Epithelial cell of prostate (primary cell): ENCODE measurements at regions not wholly inside any gene's neighbourhood (a gene's known extent, or its start where the extent isn't known, plus 50 kb on each side); places are given as distances from the start of the nearest gene placed in this dataset.
A peak's percentile ranks its signal among the peaks of the same experiment; 100 is the strongest.
"Not testable (repeated sequence)": the region's sequence is repeated elsewhere in the genome, so short reads cannot be mapped to it uniquely, and the experiment has no call there.

ENCODE experiments used
- DNase-seq: peaks from one replicate; pipeline ENCODE4 v3.0.0-alpha.2; 2011; ENCODE audit warnings: low read depth, low spot score
- H3K27ac ChIP-seq: fragments of 450-650 bp; 2 replicates; pipeline ENCODE4 v1.5.1; 2017; ENCODE audit warnings: mild to moderate bottlenecking

GRCh38 chr18:73409242-73409641 is 541.5 kb upstream of the NETO1 start:
- H3K27ac ChIP-seq: no peak overlapping the region
- no peak for DNase-seq

- DNase-seq: no peak
- H3K27ac ChIP-seq: no peak overlapping the region
Measured at GRCh38 chr18:73408469-73408868, 540.7 kb upstream of the NETO1 start.

- peak overlapping the region; percentile 6 for H3K27ac ChIP-seq
- no peak for DNase-seq
Measured at GRCh38 chr18:73407506-73407905, 539.7 kb upstream of the NETO1 start.

GRCh38 chr18:73384246-73384645 is 516.5 kb upstream of the NETO1 start:
- H3K27ac ChIP-seq: no peak overlapping the region
- no peak for DNase-seq

GRCh38 chr18:73381699-73382036 is 513.9 kb upstream of the NETO1 start:
- H3K27ac ChIP-seq: peak overlapping the region; percentile 57

GRCh38 chr18:73381016-73381698 is 513.4 kb upstream of the NETO1 start:
- DNase-seq: no peak

More at GRCh38 chr18:73381699-73382036, 513.9 kb upstream of the NETO1 start:
- no peak for DNase-seq

GRCh38 chr18:73366713-73367112 is 498.9 kb upstream of the NETO1 start:
- H3K27ac ChIP-seq: no peak overlapping the region
- DNase-seq: no peak

More at GRCh38 chr18:73381016-73381698, 513.4 kb upstream of the NETO1 start:
- H3K27ac ChIP-seq: peak overlapping the region; percentile 57

- no peak overlapping the region for H3K27ac ChIP-seq
- no peak for DNase-seq
Measured at GRCh38 chr18:73365018-73365417, 497.2 kb upstream of the NETO1 start.

GRCh38 chr18:73355121-73355520 is 487.3 kb upstream of the NETO1 start:
- DNase-seq: no peak
- H3K27ac ChIP-seq: no peak overlapping the region

- no peak for DNase-seq
- no peak overlapping the region for H3K27ac ChIP-seq
Measured at GRCh38 chr18:73352546-73352945, 484.8 kb upstream of the NETO1 start.

GRCh38 chr18:73340135-73340977 is 472.6 kb upstream of the NETO1 start:
- no peak for DNase-seq
- H3K27ac ChIP-seq: no peak overlapping the region

- no peak overlapping the region for H3K27ac ChIP-seq
- no peak for DNase-seq
Measured at GRCh38 chr18:73331212-73331772, 463.5 kb upstream of the NETO1 start.

GRCh38 chr18:73330106-73330505 is 462.3 kb upstream of the NETO1 start:
- not testable (repeated sequence) for DNase-seq
- H3K27ac ChIP-seq: peak overlapping the region; percentile 25

- not testable (repeated sequence) for DNase-seq
- H3K27ac ChIP-seq: peak overlapping the region; percentile 29
Measured at GRCh38 chr18:73324187-73324831, 456.5 kb upstream of the NETO1 start.

- DNase-seq: no peak
- no peak overlapping the region for H3K27ac ChIP-seq
Measured at GRCh38 chr18:73318739-73319479, 451.1 kb upstream of the NETO1 start.

GRCh38 chr18:73316513-73316912 is 448.7 kb upstream of the NETO1 start:
- DNase-seq: no peak

GRCh38 chr18:73315381-73315780 is 447.6 kb upstream of the NETO1 start:
- no peak for DNase-seq
- H3K27ac ChIP-seq: no peak overlapping the region

More at GRCh38 chr18:73316513-73316912, 448.7 kb upstream of the NETO1 start:
- no peak overlapping the region for H3K27ac ChIP-seq

GRCh38 chr18:73313476-73313875 is 445.7 kb upstream of the NETO1 start:
- no peak for DNase-seq
- no peak overlapping the region for H3K27ac ChIP-seq

GRCh38 chr18:73296686-73297085 is 428.9 kb upstream of the NETO1 start:
- no peak for DNase-seq
- no peak overlapping the region for H3K27ac ChIP-seq

- DNase-seq: no peak
- no peak overlapping the region for H3K27ac ChIP-seq
Measured at GRCh38 chr18:73292156-73292555, 424.4 kb upstream of the NETO1 start.
